ENCODE measurements at regions not wholly inside any gene's neighbourhood (a gene's known extent, or its start where the extent isn't known, plus 50 kb on each side); places are given as distances from the start of the nearest gene placed in this dataset.

DNA sequence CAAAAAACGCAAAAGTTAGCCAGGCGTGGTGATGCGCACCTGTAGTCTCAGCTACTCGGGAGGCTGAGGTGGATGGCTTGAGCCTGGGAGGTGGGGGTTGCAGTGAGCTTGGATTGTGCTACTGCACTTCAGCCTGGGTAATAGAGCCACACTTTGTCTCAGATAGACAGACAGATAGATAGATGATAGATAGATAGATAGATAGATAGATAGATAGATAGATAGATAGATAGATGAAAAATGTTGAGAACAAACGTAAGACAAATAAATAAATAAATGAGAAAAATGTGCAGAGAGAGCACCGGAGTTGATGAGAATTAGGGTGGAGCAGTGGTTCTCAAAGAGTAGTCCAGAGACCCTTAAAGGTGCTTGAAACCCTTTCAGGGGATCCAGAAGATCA, 58.4 kb upstream of the ARL8B start:
- TF ChIP-seq PHF8 (conservative IDR thresholded peaks at IDR 0.05; ENCODE audit: low read depth, low read length) (no peak), BRCA1 (IDR thresholded peaks at IDR 0.05; ENCODE audit: low read depth, low read length) (no peak), POLR2A (IDR thresholded peaks at IDR 0.05; ENCODE audit: control extremely low read depth in 1 of 2, low read depth in 2 of 2, low read length in 2 of 2) (no peak), RAD21 (IDR thresholded peaks at IDR 0.05 in 1 of 2, conservative IDR thresholded peaks at IDR 0.05 in 1 of 2; ENCODE audit: low read depth in 2 of 2, low read length in 2 of 2) (no peak)

Measured in H1 (cell line).